K562 (cell line): ENCODE measurements at regions not wholly inside any gene's neighbourhood (a gene's known extent, or its start where the extent isn't known, plus 50 kb on each side); places are given as distances from the start of the nearest gene placed in this dataset.

Experiments used
- ATAC-seq: fragments of 200-7000 bp; cut with Tn5 transposase; 3 replicates; pipeline ENCODE4 v1.9.1; 2020; ENCODE audit warnings: moderate library complexity
- BruUV-seq: library from RNA; stranded (reverse); fragments of 400-500 nt; replicated peaks from 2 replicates; lab custom pipeline; 2021; lab: Mats Ljungman, UMichigan
- CTCF ChIA-PET: fragments of 300-600 bp; formaldehyde crosslinking; extraction: SDS; loops from one replicate; lab custom pipeline; 2021; ENCODE audit warnings: low intra/inter-chr PET ratio; lab: Yijun Ruan, JAX
- POLR2A ChIA-PET: fragments of 300-600, 350-650 bp; sonication (Branson Sonifier 250); formaldehyde crosslinking; extraction: SDS; loops from one replicate; lab custom pipeline; 2021; ENCODE audit warnings: antibody characterized with exemption, inconsistent platforms; lab: Yijun Ruan, JAX
- DNase-seq, 4 experiments: peaks; one replicate each; pipeline versions ENCODE4 v3.0.0 to v3.0.0-alpha.2; 2011 to 2018; ENCODE audit warnings: low spot score in 3 of 4, mixed read lengths in 3 of 4; ENCODE audit errors: extremely low read depth in 1 of 4
- FAIRE-seq: peaks from 2 replicates; lab custom pipeline; 2011; peaks lifted over from hg19 to GRCh38; lab: Jason Lieb, UNC
- H2AFZ ChIP-seq: 2 replicates; pipeline ENCODE4 v1.6.0; 2011; ENCODE audit warnings: low read depth, low read length, control low read depth, inconsistent platforms
- H3K27ac ChIP-seq: fragments of 200-600 bp; 3 replicates; pipeline ENCODE4 v1.8.0; 2011; ENCODE audit warnings: low read depth, mild to moderate bottlenecking, control low read depth, inconsistent platforms, low read length, moderate library complexity, mixed read lengths; ENCODE audit errors: extremely low read depth
- H3K27me3 ChIP-seq, 2 experiments: fragments of 300-600 bp in 1 of 2; 2 replicates in 1 of 2; 3 replicates in 1 of 2; pipeline versions ENCODE4 v1.6.0 to v1.8.0; 2011; ENCODE audit warnings: inconsistent platforms in 2 of 2, low read length in 2 of 2, mild to moderate bottlenecking in 1 of 2, mixed read lengths in 1 of 2, moderate library complexity in 1 of 2; ENCODE audit not compliant: control insufficient read depth in 2 of 2, insufficient read depth in 2 of 2
- H3K36me3 ChIP-seq: fragments of 300-600 bp; 3 replicates; pipeline ENCODE4 v1.8.0; 2011; ENCODE audit warnings: mild to moderate bottlenecking, low read length, inconsistent platforms; ENCODE audit not compliant: control insufficient read depth, insufficient read depth
- H3K4me1 ChIP-seq, 2 experiments: fragments of 200-600 bp in 1 of 2; replicated peaks in 1 of 2; 2 replicates in 1 of 2; 3 replicates in 1 of 2; pipeline versions ENCODE4 v1.5.1 to v1.8.0; 2011; ENCODE audit warnings: inconsistent platforms in 2 of 2, low read length in 2 of 2, mild to moderate bottlenecking in 1 of 2, mixed read lengths in 1 of 2, moderate library complexity in 1 of 2; ENCODE audit not compliant: control insufficient read depth in 2 of 2, insufficient read depth in 2 of 2
- H3K4me2 ChIP-seq: 2 replicates; pipeline ENCODE4 v1.6.1; 2011; ENCODE audit warnings: low read length, control low read depth, inconsistent platforms, mixed read lengths; ENCODE audit not compliant: insufficient read depth
- H3K4me3 ChIP-seq: fragments of 200-600 bp; sonication (generic), shearing (Covaris generic); 2 replicates; pipeline ENCODE4 v1.5.1; 2016; ENCODE audit warnings: control low read depth, inconsistent platforms
- H3K79me2 ChIP-seq: fragments of 200-600 bp; 3 replicates; pipeline ENCODE4 v1.8.0; 2011; ENCODE audit warnings: low read length, inconsistent platforms; ENCODE audit not compliant: control insufficient read depth, insufficient read depth
- H3K9ac ChIP-seq, 2 experiments: 2 replicates each; pipeline versions ENCODE4 v1.6.0 to v1.6.1; 2011; ENCODE audit warnings: low read depth in 2 of 2, low read length in 2 of 2, control low read depth in 1 of 2, inconsistent platforms in 1 of 2, mild to moderate bottlenecking in 1 of 2, mixed read lengths in 1 of 2; ENCODE audit not compliant: insufficient read depth in 1 of 2
- H3K9me1 ChIP-seq: one replicate; pipeline ENCODE4 v1.6.0; 2011; ENCODE audit warnings: inconsistent platforms, mild to moderate bottlenecking, low read length, moderate library complexity; ENCODE audit not compliant: control insufficient read depth, insufficient read depth
- H3K9me3 ChIP-seq: replicated peaks from 2 replicates; pipeline ENCODE4 v1.5.1; 2011; ENCODE audit warnings: low read depth, low read length, inconsistent platforms; ENCODE audit not compliant: control insufficient read depth, insufficient read depth
- H4K20me1 ChIP-seq: replicated peaks from 2 replicates; pipeline ENCODE4 v1.6.1; 2011; ENCODE audit warnings: low read length, inconsistent platforms, mixed read lengths; ENCODE audit not compliant: control insufficient read depth, insufficient read depth
- BDP1 ChIP-seq: IDR thresholded peaks from 3 replicates; pipeline ENCODE4 v1.6.1; 2011; ENCODE audit not compliant: insufficient read length, insufficient read depth
- CBX5 ChIP-seq: IDR thresholded peaks from 2 replicates; pipeline ENCODE4 v1.6.1; 2014; ENCODE audit warnings: low read depth, borderline replicate concordance
- TRIM28 ChIP-seq: fragments of 450-650 bp; IDR thresholded peaks from 2 replicates; pipeline ENCODE4 v1.6.1; 2017
- ZKSCAN8 ChIP-seq: fragments of 200-800 bp; sonication (Bioruptor generic); IDR thresholded peaks from 2 replicates; pipeline ENCODE4 v1.6.1; 2016; ENCODE audit warnings: missing genetic modification characterization, missing compliant biosample characterization
- ZNF280A ChIP-seq: fragments of 450-650 bp; IDR thresholded peaks from 2 replicates; pipeline ENCODE4 v1.6.1; 2018; ENCODE audit warnings: mild to moderate bottlenecking, low read depth; ENCODE audit not compliant: partially characterized antibody
- ZNF280B ChIP-seq: fragments of 250-450 bp; sonication (Bioruptor Pico); IDR thresholded peaks from 2 replicates; pipeline ENCODE4 v1.5.1; 2021; ENCODE audit warnings: mild to moderate bottlenecking
- ZNF324 ChIP-seq: fragments of 250-450 bp; sonication (Bioruptor Pico); IDR thresholded peaks from 2 replicates; pipeline ENCODE4 v1.4.0; 2020; ENCODE audit warnings: mild to moderate bottlenecking
- in situ Hi-C: fragments of 300-500 bp; cut with MboI; formaldehyde crosslinking; loops from 4 replicates; pipeline ENCODE4 v1.15.0; 2018; ENCODE audit warnings: inconsistent platforms, mixed read lengths
- intact Hi-C: fragments of 100-400 bp; cut with micrococcal nuclease; formaldehyde crosslinking; loops from 2 replicates; pipeline ENCODE4 v1.14.2; 2022

- Histone ChIP-seq H3K4me1 (no peaks in the 10 kb centered on the region), H3K4me3 (no peak overlapping the region), H3K9me1 (no peaks in the 10 kb centered on the region), H3K36me3 (no peaks in the 10 kb centered on the region), H3K27me3 (peaks cover 2 to 12% of the 10 kb centered on the region in 2 experiments; a peak in 2 of 5 replicates), H3K27ac (no peak overlapping the region), H3K4me2 (no peak overlapping the region), H3K79me2 (no peaks in the 10 kb centered on the region), H3K9ac (no peak overlapping the region), H2AFZ (no peak overlapping the region), H3K9me3 (peaks cover 3% of the 10 kb centered on the region; the same call in 1 of the 2 replicates), H4K20me1 (no peaks in the 10 kb centered on the region)
- CTCF ChIA-PET = interaction anchor here (0.6 kb wide), 1 partner anchor 790 kb away, joined by 3 read pairs; no protein-coding TSS in a partner anchor
- DNase-seq = no peak
- no peak for TF ChIP-seq BDP1
- peak; percentile 98 for TF ChIP-seq ZNF324 (CRISPR knock-in tag)
- TF ChIP-seq ZKSCAN8 = no peak
- peak; percentile 40 for TF ChIP-seq ZNF280A
- 0 out of 2 replicates have a peak, but pooled peaks have one; percentile 10 for TF ChIP-seq ZNF280B (CRISPR knock-in tag)
- TF ChIP-seq TRIM28 = 0 out of 2 replicates have a peak, but pooled peaks have one; percentile 45
- 0 out of 2 replicates have a peak, but pooled peaks have one; percentile 13 for TF ChIP-seq CBX5
- POLR2A ChIA-PET = no interaction called here
- intact Hi-C loops (no loop called here), in situ Hi-C loops (loop anchor here (5.0 kb wide), 1 partner anchor 754 kb away; the partner anchor contains the start of gene KLHDC10)
- FAIRE-seq = no peak
- ATAC-seq = no peak
- no TSS peak for BruUV-seq
These were observed 91.8 kb upstream of the KLF14 start for GRCh38 chr7:130825819-130826218.
